GM12873 (cell line): ENCODE measurements at regions not wholly inside any gene's neighbourhood (a gene's known extent, or its start where the extent isn't known, plus 50 kb on each side); places are given as distances from the start of the nearest gene placed in this dataset.

Experiments
- CTCF ChIP-seq: IDR thresholded peaks from 2 replicates; pipeline ENCODE4 v1.5.1; 2012; ENCODE audit warnings: low read depth, mild to moderate bottlenecking, moderate library complexity, low read length, control low read depth; ENCODE audit not compliant: insufficient read depth; ENCODE audit errors: missing control alignments

- TF ChIP-seq CTCF = no peak
Measured at GRCh38 chr10:91033324-91033950, 112.5 kb upstream of the ANKRD1 start.

- no peak for TF ChIP-seq CTCF
Measured at GRCh38 chr10:91034042-91034441, 113.2 kb upstream of the ANKRD1 start.

GRCh38 chr10:91034494-91035159 is 113.7 kb upstream of the ANKRD1 start:
- TF ChIP-seq CTCF = no peak

- no peak for TF ChIP-seq CTCF
Measured at GRCh38 chr10:91035650-91036292, 114.9 kb upstream of the ANKRD1 start.

GRCh38 chr10:91036807-91037411 is 116.0 kb upstream of the ANKRD1 start:
- no peak for TF ChIP-seq CTCF

GRCh38 chr10:91038971-91039370 is 118.1 kb upstream of the ANKRD1 start:
- TF ChIP-seq CTCF = no peak

GRCh38 chr10:91040343-91040742 is 119.5 kb upstream of the ANKRD1 start:
- no peak for TF ChIP-seq CTCF
